ENCODE measurements at regions not wholly inside any gene's neighbourhood (a gene's known extent, or its start where the extent isn't known, plus 50 kb on each side); places are given as distances from the start of the nearest gene placed in this dataset.

GRCh38 chr12:30043151-30043847 lies 259.6 kb upstream of the TMTC1 start:
- 85 to 87% methylated on average over 4 to 6 of the region's 6 CpGs for WGBS, 2 donors (ENCODE audit: low coverage in 1 of 2)

GRCh38 chr12:30041096-30041495 lies 257.4 kb upstream of the TMTC1 start:
- no peak for TF ChIP-seq CTCF (IDR thresholded peaks at IDR 0.05)
- TF ChIP-seq EP300 (IDR thresholded peaks at IDR 0.05; ENCODE audit: low read depth), result no peak
- no peak for TF ChIP-seq POLR2AphosphoS5 (IDR thresholded peaks at IDR 0.05)
- TF ChIP-seq POLR2A (IDR thresholded peaks at IDR 0.05), result no peak
- DNase-seq, result no peak
- in situ Hi-C loops (cut with MboI; ENCODE audit: low pct_ligation_motif_present in 1 of 4, low pct_unique_long_range_greater_than_20kb in 1 of 4, low sequenced_read_pairs in 3 of 4), result no loop called here
- Histone ChIP-seq H3K9me3 (no peaks in the 10 kb centered on the region), H3K4me1 (no peaks in the 10 kb centered on the region), H3K27ac (no peak overlapping the region), H3K36me3 (no peaks in the 10 kb centered on the region), H3K4me3 (no peak overlapping the region), H3K27me3 (no peaks in the 10 kb centered on the region)
- intact Hi-C loops (cut with DNase I; ENCODE audit: low total_unique reads), result no loop called here
- WGBS, 2 donors (ENCODE audit: low coverage in 1 of 2), result 59 to 67% methylated on average over 2 of the region's 2 CpGs

More at GRCh38 chr12:30043151-30043847, 259.6 kb upstream of the TMTC1 start:
- in situ Hi-C loops (cut with MboI; ENCODE audit: low pct_ligation_motif_present in 1 of 4, low pct_unique_long_range_greater_than_20kb in 1 of 4, low sequenced_read_pairs in 3 of 4), result no loop called here
- TF ChIP-seq POLR2AphosphoS5 (IDR thresholded peaks at IDR 0.05), result no peak
- TF ChIP-seq CTCF (IDR thresholded peaks at IDR 0.05), result no peak
- no peak for TF ChIP-seq EP300 (IDR thresholded peaks at IDR 0.05; ENCODE audit: low read depth)
- TF ChIP-seq POLR2A (IDR thresholded peaks at IDR 0.05), result no peak
- no peak for DNase-seq
- no peaks in the 10 kb centered on the region for H3K27me3 ChIP-seq
- H3K4me3 ChIP-seq, result no peak overlapping the region
- H3K4me1 ChIP-seq, result no peaks in the 10 kb centered on the region
- intact Hi-C loops (cut with DNase I; ENCODE audit: low total_unique reads), result no loop called here
- no peak overlapping the region for H3K27ac ChIP-seq
- H3K9me3 ChIP-seq, result no peaks in the 10 kb centered on the region
- no peaks in the 10 kb centered on the region for H3K36me3 ChIP-seq

GRCh38 chr12:30030693-30031374 lies 247.1 kb upstream of the TMTC1 start:
- no peaks in the 10 kb centered on the region for H3K4me1 ChIP-seq
- WGBS, 2 donors (ENCODE audit: low coverage in 1 of 2), result 54 to 68% methylated on average over 3 of the region's 3 CpGs
- H3K27ac ChIP-seq, result no peak overlapping the region
- TF ChIP-seq POLR2A (IDR thresholded peaks at IDR 0.05), result no peak
- TF ChIP-seq POLR2AphosphoS5 (IDR thresholded peaks at IDR 0.05), result no peak
- TF ChIP-seq EP300 (IDR thresholded peaks at IDR 0.05; ENCODE audit: low read depth), result no peak
- no peak for TF ChIP-seq CTCF (IDR thresholded peaks at IDR 0.05)
- H3K27me3 ChIP-seq, result no peaks in the 10 kb centered on the region
- H3K36me3 ChIP-seq, result no peaks in the 10 kb centered on the region
- no peaks in the 10 kb centered on the region for H3K9me3 ChIP-seq
- intact Hi-C loops (cut with DNase I; ENCODE audit: low total_unique reads) (no loop called here), in situ Hi-C loops (cut with MboI; ENCODE audit: low pct_ligation_motif_present in 1 of 4, low pct_unique_long_range_greater_than_20kb in 1 of 4, low sequenced_read_pairs in 3 of 4) (no loop called here)
- DNase-seq, result no peak
- H3K4me3 ChIP-seq, result no peak overlapping the region

GRCh38 chr12:30026621-30027234 lies 243.0 kb upstream of the TMTC1 start:
- in situ Hi-C loops (cut with MboI; ENCODE audit: low pct_ligation_motif_present in 1 of 4, low pct_unique_long_range_greater_than_20kb in 1 of 4, low sequenced_read_pairs in 3 of 4), result no loop called here
- Histone ChIP-seq H3K27me3 (no peaks in the 10 kb centered on the region), H3K9me3 (no peaks in the 10 kb centered on the region), H3K4me1 (no peaks in the 10 kb centered on the region), H3K27ac (no peak overlapping the region), H3K4me3 (no peak overlapping the region), H3K36me3 (no peaks in the 10 kb centered on the region)
- DNase-seq, result no peak
- intact Hi-C loops (cut with DNase I; ENCODE audit: low total_unique reads), result no loop called here
- 40 to 64% methylated on average over 2 of the region's 2 CpGs for WGBS, 2 donors (ENCODE audit: low coverage in 1 of 2)
- TF ChIP-seq EP300 (IDR thresholded peaks at IDR 0.05; ENCODE audit: low read depth) (no peak), POLR2A (IDR thresholded peaks at IDR 0.05) (no peak), POLR2AphosphoS5 (IDR thresholded peaks at IDR 0.05) (no peak), CTCF (IDR thresholded peaks at IDR 0.05) (no peak)
